ENCODE measurements at regions not wholly inside any gene's neighbourhood (a gene's known extent, or its start where the extent isn't known, plus 50 kb on each side); places are given as distances from the start of the nearest gene placed in this dataset.

GRCh38 chr22:49492741-49493251 is 334.9 kb downstream of the BRD1 start:
- TF ChIP-seq EZH2 (IDR thresholded peaks at IDR 0.05; ENCODE audit: insufficient read depth, poor library complexity, severe bottlenecking) (no peak), EZH2phosphoT487 (IDR thresholded peaks at IDR 0.05; ENCODE audit: insufficient read depth, low read depth) (no peak)
- 61% methylated on average over 12 of the region's 12 CpGs for WGBS, 2 experiments (ENCODE audit: low coverage in 1 of 2, low lambda C conversion rate in 2 of 2, missing lambda C conversion rate in 2 of 2)
- in situ Hi-C loops (cut with MboI) = no loop called here

GRCh38 chr22:49492308-49492707 is 335.4 kb downstream of the BRD1 start:
- H3K36me3 ChIP-seq (ENCODE audit: low read depth) = no peaks in the 10 kb centered on the region
- no peaks in the 10 kb centered on the region for H3K4me1 ChIP-seq (ENCODE audit: insufficient read depth)
- no peak overlapping the region for H3K27ac ChIP-seq
- no peak overlapping the region for H2AFZ ChIP-seq
- TF ChIP-seq EZH2phosphoT487 (IDR thresholded peaks at IDR 0.05; ENCODE audit: insufficient read depth, low read depth) = no peak
- no peak for TF ChIP-seq EZH2 (IDR thresholded peaks at IDR 0.05; ENCODE audit: insufficient read depth, poor library complexity, severe bottlenecking)
- H3F3A ChIP-seq (ENCODE audit: insufficient read depth) = no peaks in the 10 kb centered on the region
- no peak overlapping the region for H3K4me3 ChIP-seq
- H3K9me2 ChIP-seq (ENCODE audit: insufficient read depth) = no peaks in the 10 kb centered on the region
- H3K4me2 ChIP-seq (ENCODE audit: unreplicated experiment) = no peak overlapping the region
- H3K9ac ChIP-seq = no peak overlapping the region
- no peaks in the 10 kb centered on the region for H4K20me1 ChIP-seq (ENCODE audit: insufficient read depth)
- H3K79me2 ChIP-seq (ENCODE audit: insufficient read depth) = no peaks in the 10 kb centered on the region
- DNase-seq = no peak
- in situ Hi-C loops (cut with MboI) = no loop called here
- H3K9me3 ChIP-seq (ENCODE audit: low read depth) = no peaks in the 10 kb centered on the region
- H3K27me3 ChIP-seq (replicated peaks; ENCODE audit: insufficient read depth) = no peaks in the 10 kb centered on the region
- WGBS, 2 experiments (ENCODE audit: low coverage in 1 of 2, low lambda C conversion rate in 2 of 2, missing lambda C conversion rate in 2 of 2) = 51 to 58% methylated on average over 17 of the region's 17 CpGs

More at GRCh38 chr22:49492741-49493251, 334.9 kb downstream of the BRD1 start:
- Histone ChIP-seq H3K4me2 (ENCODE audit: unreplicated experiment) (no peak overlapping the region), H2AFZ (no peak overlapping the region), H3K79me2 (ENCODE audit: insufficient read depth) (no peaks in the 10 kb centered on the region), H3K4me3 (no peak overlapping the region), H3K9me3 (ENCODE audit: low read depth) (no peaks in the 10 kb centered on the region), H4K20me1 (ENCODE audit: insufficient read depth) (no peaks in the 10 kb centered on the region), H3K9ac (no peak overlapping the region), H3K4me1 (ENCODE audit: insufficient read depth) (no peaks in the 10 kb centered on the region), H3K27ac (no peak overlapping the region), H3K36me3 (ENCODE audit: low read depth) (no peaks in the 10 kb centered on the region), H3F3A (ENCODE audit: insufficient read depth) (no peaks in the 10 kb centered on the region), H3K9me2 (ENCODE audit: insufficient read depth) (no peaks in the 10 kb centered on the region), H3K27me3 (replicated peaks; ENCODE audit: insufficient read depth) (no peaks in the 10 kb centered on the region)
- no peak for DNase-seq

GRCh38 chr22:49491726-49492125 is 335.9 kb downstream of the BRD1 start:
- no peak overlapping the region for H3K4me2 ChIP-seq (ENCODE audit: unreplicated experiment)
- no peaks in the 10 kb centered on the region for H3K36me3 ChIP-seq (ENCODE audit: low read depth)
- no peaks in the 10 kb centered on the region for H3F3A ChIP-seq (ENCODE audit: insufficient read depth)
- H3K9me2 ChIP-seq (ENCODE audit: insufficient read depth) = no peaks in the 10 kb centered on the region
- no peaks in the 10 kb centered on the region for H3K27me3 ChIP-seq (replicated peaks; ENCODE audit: insufficient read depth)
- H2AFZ ChIP-seq = no peak overlapping the region
- H3K4me1 ChIP-seq (ENCODE audit: insufficient read depth) = no peaks in the 10 kb centered on the region
- TF ChIP-seq EZH2 (IDR thresholded peaks at IDR 0.05; ENCODE audit: insufficient read depth, poor library complexity, severe bottlenecking) (no peak), EZH2phosphoT487 (IDR thresholded peaks at IDR 0.05; ENCODE audit: insufficient read depth, low read depth) (no peak)
- no peak overlapping the region for H3K9ac ChIP-seq
- DNase-seq = no peak
- H3K4me3 ChIP-seq = no peak overlapping the region
- 32 to 36% methylated on average over 12 to 15 of the region's 15 CpGs for WGBS, 2 experiments (ENCODE audit: low coverage in 1 of 2, low lambda C conversion rate in 2 of 2, missing lambda C conversion rate in 2 of 2)
- no peak overlapping the region for H3K27ac ChIP-seq
- no peaks in the 10 kb centered on the region for H3K79me2 ChIP-seq (ENCODE audit: insufficient read depth)
- in situ Hi-C loops (cut with MboI) = no loop called here
- H4K20me1 ChIP-seq (ENCODE audit: insufficient read depth) = no peaks in the 10 kb centered on the region
- H3K9me3 ChIP-seq (ENCODE audit: low read depth) = no peaks in the 10 kb centered on the region

GRCh38 chr22:49491221-49491635 is 336.4 kb downstream of the BRD1 start:
- Histone ChIP-seq H3K9me2 (ENCODE audit: insufficient read depth) (no peaks in the 10 kb centered on the region), H3K4me3 (no peak overlapping the region), H3K27me3 (replicated peaks; ENCODE audit: insufficient read depth) (no peaks in the 10 kb centered on the region), H3F3A (ENCODE audit: insufficient read depth) (no peaks in the 10 kb centered on the region), H3K27ac (no peak overlapping the region), H3K4me1 (ENCODE audit: insufficient read depth) (no peaks in the 10 kb centered on the region), H4K20me1 (ENCODE audit: insufficient read depth) (no peaks in the 10 kb centered on the region), H3K4me2 (ENCODE audit: unreplicated experiment) (no peak overlapping the region), H2AFZ (no peak overlapping the region), H3K79me2 (ENCODE audit: insufficient read depth) (no peaks in the 10 kb centered on the region), H3K36me3 (ENCODE audit: low read depth) (no peaks in the 10 kb centered on the region), H3K9me3 (ENCODE audit: low read depth) (no peaks in the 10 kb centered on the region), H3K9ac (no peak overlapping the region)
- DNase-seq = no peak
- 14 to 19% methylated on average over 6 to 8 of the region's 9 CpGs for WGBS, 2 experiments (ENCODE audit: low coverage in 1 of 2, low lambda C conversion rate in 2 of 2, missing lambda C conversion rate in 2 of 2)
- in situ Hi-C loops (cut with MboI) = no loop called here
- TF ChIP-seq EZH2 (IDR thresholded peaks at IDR 0.05; ENCODE audit: insufficient read depth, poor library complexity, severe bottlenecking) (no peak), EZH2phosphoT487 (IDR thresholded peaks at IDR 0.05; ENCODE audit: insufficient read depth, low read depth) (no peak)

GRCh38 chr22:49490692-49491091 is 337.0 kb downstream of the BRD1 start:
- in situ Hi-C loops (cut with MboI) = no loop called here
- H3F3A ChIP-seq (ENCODE audit: insufficient read depth) = no peaks in the 10 kb centered on the region
- H3K4me3 ChIP-seq = no peak overlapping the region
- TF ChIP-seq EZH2phosphoT487 (IDR thresholded peaks at IDR 0.05; ENCODE audit: insufficient read depth, low read depth) = no peak
- TF ChIP-seq EZH2 (IDR thresholded peaks at IDR 0.05; ENCODE audit: insufficient read depth, poor library complexity, severe bottlenecking) = no peak
- DNase-seq = no peak
- no peaks in the 10 kb centered on the region for H3K4me1 ChIP-seq (ENCODE audit: insufficient read depth)
- H3K27ac ChIP-seq = no peak overlapping the region
- H3K9me2 ChIP-seq (ENCODE audit: insufficient read depth) = no peaks in the 10 kb centered on the region
- 61 to 75% methylated on average over 18 of the region's 18 CpGs for WGBS, 2 experiments (ENCODE audit: low coverage in 1 of 2, low lambda C conversion rate in 2 of 2, missing lambda C conversion rate in 2 of 2)
- no peaks in the 10 kb centered on the region for H4K20me1 ChIP-seq (ENCODE audit: insufficient read depth)
- H3K9me3 ChIP-seq (ENCODE audit: low read depth) = no peaks in the 10 kb centered on the region
- H3K36me3 ChIP-seq (ENCODE audit: low read depth) = no peaks in the 10 kb centered on the region
- H3K27me3 ChIP-seq (replicated peaks; ENCODE audit: insufficient read depth) = no peaks in the 10 kb centered on the region
- no peak overlapping the region for H2AFZ ChIP-seq
- no peaks in the 10 kb centered on the region for H3K79me2 ChIP-seq (ENCODE audit: insufficient read depth)
- H3K4me2 ChIP-seq (ENCODE audit: unreplicated experiment) = no peak overlapping the region
- H3K9ac ChIP-seq = no peak overlapping the region
